Keratinocyte (primary cell): ENCODE measurements at regions not wholly inside any gene's neighbourhood (a gene's known extent, or its start where the extent isn't known, plus 50 kb on each side); places are given as distances from the start of the nearest gene placed in this dataset.

Experiments used
- DNase-seq: peaks from one replicate; pipeline ENCODE4 v3.0.0-alpha.2; 2011; ENCODE audit warnings: low read depth, missing footprints, low spot score
- FAIRE-seq: peaks from 2 replicates; lab custom pipeline; 2011; peaks lifted over from hg19 to GRCh38; lab: Jason Lieb, UNC
- H2AFZ ChIP-seq: 2 replicates; pipeline ENCODE4 v1.6.0; 2012; ENCODE audit warnings: low read length, control low read depth, inconsistent platforms; ENCODE audit not compliant: control insufficient read depth
- H3K27ac ChIP-seq: 2 replicates; pipeline ENCODE4 v1.5.1; 2011; ENCODE audit warnings: low read length; ENCODE audit not compliant: control insufficient read depth, insufficient read depth
- H3K27me3 ChIP-seq: 3 replicates; pipeline ENCODE4 v1.6.0; 2011; ENCODE audit warnings: low read length; ENCODE audit not compliant: control insufficient read depth, insufficient read depth; ENCODE audit errors: extremely low read depth
- H3K36me3 ChIP-seq, 2 experiments: 2 replicates in 1 of 2; 3 replicates in 1 of 2; pipeline ENCODE4 v1.5.1; 2011; ENCODE audit warnings: low read length in 2 of 2, mild to moderate bottlenecking in 1 of 2; ENCODE audit not compliant: control insufficient read depth in 2 of 2, insufficient read depth in 2 of 2; ENCODE audit errors: extremely low read depth in 1 of 2
- H3K4me1 ChIP-seq: 3 replicates; pipeline ENCODE4 v1.5.1; 2011; ENCODE audit warnings: low read length; ENCODE audit not compliant: control insufficient read depth, insufficient read depth; ENCODE audit errors: extremely low read depth
- H3K4me2 ChIP-seq: 3 replicates; pipeline ENCODE4 v1.6.0; 2011; ENCODE audit warnings: low read depth, low read length; ENCODE audit not compliant: control insufficient read depth, insufficient read depth; ENCODE audit errors: extremely low read depth
- H3K4me3 ChIP-seq, 3 experiments: fragments of 200-600 bp in 1 of 3; sonication (generic) in 1 of 3; 2 replicates in 2 of 3; 3 replicates in 1 of 3; pipeline ENCODE4 v1.5.1; 2011 to 2016; ENCODE audit warnings: low read length in 3 of 3, mild to moderate bottlenecking in 3 of 3, control low read depth in 2 of 3, inconsistent platforms in 1 of 3, low read depth in 1 of 3, mixed read lengths in 1 of 3, mixed run types in 1 of 3, moderate library complexity in 1 of 3; ENCODE audit not compliant: control insufficient read depth in 2 of 3, insufficient read depth in 2 of 3; ENCODE audit errors: extremely low read depth in 1 of 3
- H3K79me2 ChIP-seq: 2 replicates; pipeline ENCODE4 v1.6.0; 2012; ENCODE audit warnings: low read length; ENCODE audit not compliant: control insufficient read depth, insufficient read depth
- H3K9ac ChIP-seq: 3 replicates; pipeline ENCODE4 v1.6.0; 2011; ENCODE audit warnings: low read length; ENCODE audit not compliant: control insufficient read depth, insufficient read depth; ENCODE audit errors: extremely low read depth
- H3K9me1 ChIP-seq: 3 replicates; pipeline ENCODE4 v1.6.0; 2011; ENCODE audit warnings: low read length; ENCODE audit not compliant: control insufficient read depth, insufficient read depth; ENCODE audit errors: extremely low read depth
- H3K9me3 ChIP-seq: 2 replicates; pipeline ENCODE4 v1.5.1; 2012; ENCODE audit warnings: low read depth, low read length; ENCODE audit not compliant: control insufficient read depth
- H4K20me1 ChIP-seq: 3 replicates; pipeline ENCODE4 v1.6.0; 2011; ENCODE audit warnings: low read length; ENCODE audit not compliant: control insufficient read depth, insufficient read depth; ENCODE audit errors: extremely low read depth
- EZH2 ChIP-seq: IDR thresholded peaks from one replicate; pipeline ENCODE4 v1.6.1; 2012; ENCODE audit warnings: inconsistent platforms, mild to moderate bottlenecking, low read length, moderate library complexity
- dilution Hi-C: fragments of 300-500 bp; cut with MboI; formaldehyde crosslinking; loops from one replicate; pipeline ENCODE4 v1.7.0; 2020; ENCODE audit warnings: low sequenced_read_pairs; ENCODE audit not compliant: extremely low pct_ligation_motif_present
- TF ChIP-seq, protein P1 (sequence below), 3 experiments: IDR thresholded peaks in 1 of 3; conservative IDR thresholded peaks in 1 of 3; optimal IDR thresholded peaks in 1 of 3; 2 replicates in 2 of 3; 3 replicates in 1 of 3; pipeline versions ENCODE3 to v1.5.1; 2011; ENCODE audit warnings: low read length in 3 of 3, mild to moderate bottlenecking in 3 of 3, moderate library complexity in 2 of 3, control low read depth in 1 of 3, inconsistent platforms in 1 of 3; ENCODE audit not compliant: insufficient read depth in 2 of 3; ENCODE audit errors: extremely low read depth in 1 of 3

DNA sequence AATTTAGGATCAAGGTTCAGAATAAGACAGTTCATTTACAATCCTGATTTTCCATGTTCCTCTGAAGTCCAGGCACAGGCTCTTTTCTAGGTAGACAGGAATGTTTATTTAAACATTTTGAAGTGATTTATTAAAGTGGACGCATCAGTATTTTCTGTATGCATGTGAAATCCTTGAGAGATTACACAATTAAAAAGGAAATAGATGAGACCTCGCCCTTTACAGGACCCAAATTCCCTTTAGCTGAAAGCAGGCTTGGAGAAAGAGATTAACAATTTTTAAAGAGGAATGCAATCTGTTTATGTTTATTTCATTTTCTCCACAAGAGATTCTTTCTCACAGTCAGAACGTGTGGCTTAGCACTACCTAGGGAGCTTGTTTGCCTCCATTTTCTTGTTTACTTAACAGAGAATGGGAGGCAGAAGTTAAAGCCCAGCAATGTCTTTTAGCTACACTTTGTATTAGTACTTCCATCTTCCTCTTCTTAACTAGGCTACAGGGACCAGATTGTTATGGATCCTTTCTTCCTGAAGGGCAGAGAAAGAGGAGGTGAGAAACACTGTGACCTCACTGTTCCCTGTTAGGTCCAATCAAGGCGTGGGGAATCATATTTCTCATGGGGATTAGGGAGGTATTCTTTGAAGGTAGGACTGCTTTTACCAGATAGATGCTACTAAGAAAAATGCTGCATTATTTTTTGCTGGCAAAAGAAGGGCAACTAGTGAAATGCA lies 416.0 kb downstream of the SH3GL2 start:
- no peak overlapping the region for H3K4me2 ChIP-seq

DNA sequence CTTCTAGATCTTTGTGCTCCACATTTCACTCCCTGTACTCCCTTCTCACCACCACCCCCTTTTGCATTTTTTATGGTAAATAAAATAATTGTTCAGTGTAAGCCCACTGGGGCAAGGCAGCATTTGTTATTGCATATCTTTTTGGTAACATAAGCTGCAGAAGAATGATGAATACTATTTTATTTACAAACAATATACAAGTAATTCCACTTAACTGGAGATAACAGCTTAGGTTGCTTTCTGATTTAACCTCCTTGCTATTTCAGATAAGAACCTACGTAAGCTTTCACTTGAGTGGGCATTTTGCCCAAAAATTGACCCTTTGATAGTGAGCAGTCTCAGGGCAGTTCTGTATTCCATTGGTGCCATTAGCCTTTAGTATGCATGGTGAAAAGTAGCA lies 417.9 kb downstream of the SH3GL2 start:
- dilution Hi-C loops = no loop called here
- no peaks in the 10 kb centered on the region for H3K9me1 ChIP-seq
- no peaks in the 10 kb centered on the region for H3K27me3 ChIP-seq
- no peak overlapping the region for H3K4me2 ChIP-seq
- no peaks in the 10 kb centered on the region for H3K36me3 ChIP-seq
- FAIRE-seq (no peak), DNase-seq (no peak)
- no peaks in the 10 kb centered on the region for H3K79me2 ChIP-seq
- H3K9ac ChIP-seq = no peak overlapping the region
- no peak overlapping the region for H2AFZ ChIP-seq
- H4K20me1 ChIP-seq = no peaks in the 10 kb centered on the region
- TF ChIP-seq EZH2 = no peak
- TF ChIP-seq, protein P1, sequence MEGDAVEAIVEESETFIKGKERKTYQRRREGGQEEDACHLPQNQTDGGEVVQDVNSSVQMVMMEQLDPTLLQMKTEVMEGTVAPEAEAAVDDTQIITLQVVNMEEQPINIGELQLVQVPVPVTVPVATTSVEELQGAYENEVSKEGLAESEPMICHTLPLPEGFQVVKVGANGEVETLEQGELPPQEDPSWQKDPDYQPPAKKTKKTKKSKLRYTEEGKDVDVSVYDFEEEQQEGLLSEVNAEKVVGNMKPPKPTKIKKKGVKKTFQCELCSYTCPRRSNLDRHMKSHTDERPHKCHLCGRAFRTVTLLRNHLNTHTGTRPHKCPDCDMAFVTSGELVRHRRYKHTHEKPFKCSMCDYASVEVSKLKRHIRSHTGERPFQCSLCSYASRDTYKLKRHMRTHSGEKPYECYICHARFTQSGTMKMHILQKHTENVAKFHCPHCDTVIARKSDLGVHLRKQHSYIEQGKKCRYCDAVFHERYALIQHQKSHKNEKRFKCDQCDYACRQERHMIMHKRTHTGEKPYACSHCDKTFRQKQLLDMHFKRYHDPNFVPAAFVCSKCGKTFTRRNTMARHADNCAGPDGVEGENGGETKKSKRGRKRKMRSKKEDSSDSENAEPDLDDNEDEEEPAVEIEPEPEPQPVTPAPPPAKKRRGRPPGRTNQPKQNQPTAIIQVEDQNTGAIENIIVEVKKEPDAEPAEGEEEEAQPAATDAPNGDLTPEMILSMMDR (optimal IDR thresholded peaks at IDR 0.05 in 1 of 3, IDR thresholded peaks at IDR 0.05 in 1 of 3, conservative IDR thresholded peaks at IDR 0.05 in 1 of 3; ENCODE audit: extremely low read depth in 1 of 3, insufficient read depth in 2 of 3, low read length in 3 of 3) = no peak
- H3K9me3 ChIP-seq = no peaks in the 10 kb centered on the region
- no peak overlapping the region for H3K4me3 ChIP-seq
- H3K27ac ChIP-seq = no peak overlapping the region
- no peaks in the 10 kb centered on the region for H3K4me1 ChIP-seq

More for the DNA sequence above, 416.0 kb downstream of the SH3GL2 start:
- H4K20me1 ChIP-seq = no peaks in the 10 kb centered on the region
- no peak overlapping the region for H3K27ac ChIP-seq
- dilution Hi-C loops = no loop called here
- H3K9me3 ChIP-seq = no peaks in the 10 kb centered on the region
- no peak overlapping the region for H3K4me3 ChIP-seq
- H3K27me3 ChIP-seq = no peaks in the 10 kb centered on the region
- no peaks in the 10 kb centered on the region for H3K4me1 ChIP-seq
- TF ChIP-seq EZH2 = no peak
- TF ChIP-seq, protein P1 (optimal IDR thresholded peaks at IDR 0.05 in 1 of 3, IDR thresholded peaks at IDR 0.05 in 1 of 3, conservative IDR thresholded peaks at IDR 0.05 in 1 of 3; ENCODE audit: extremely low read depth in 1 of 3, insufficient read depth in 2 of 3, low read length in 3 of 3) = no peak
- H3K9ac ChIP-seq = no peak overlapping the region
- no peak for FAIRE-seq
- DNase-seq = no peak
- no peak overlapping the region for H2AFZ ChIP-seq
- H3K9me1 ChIP-seq = no peaks in the 10 kb centered on the region
- H3K79me2 ChIP-seq = no peaks in the 10 kb centered on the region
- H3K36me3 ChIP-seq = no peaks in the 10 kb centered on the region
